OCI-LY3 (cell line): ENCODE measurements at regions not wholly inside any gene's neighbourhood (a gene's known extent, or its start where the extent isn't known, plus 50 kb on each side); places are given as distances from the start of the nearest gene placed in this dataset.

Experiments
- CTCF ChIP-seq: fragments of 200-600, 300-600 bp; sonication (generic); IDR thresholded peaks from 2 replicates; pipeline ENCODE4 v1.5.1; 2014; ENCODE audit warnings: antibody characterized with exemption, low read length, low read depth
- EZH2phosphoT487 ChIP-seq: fragments of 200-600 bp; shearing (Covaris generic); IDR thresholded peaks from 2 replicates; pipeline ENCODE4 v1.6.1; 2018; ENCODE audit warnings: antibody characterized with exemption, mixed run types, low read depth

- peak; percentile 98 for TF ChIP-seq CTCF
- TF ChIP-seq EZH2phosphoT487: no peak
Measured at GRCh38 chr3:61371123-61371522, 119.9 kb upstream of the FHIT start.
